GM19328 (cell line): ENCODE measurements at regions not wholly inside any gene's neighbourhood (a gene's known extent, or its start where the extent isn't known, plus 50 kb on each side); places are given as distances from the start of the nearest gene placed in this dataset.
"Not testable (repeated sequence)": the region's sequence is repeated elsewhere in the genome, so short reads cannot be mapped to it uniquely, and the experiment has no call there.

ENCODE experiments used
- ATAC-seq: cut with Tn5 transposase; IDR thresholded peaks from one replicate; pipeline ENCODE4 v1.9.1; 2021; ENCODE audit warnings: mild to moderate bottlenecking, moderate library complexity; ENCODE audit not compliant: unreplicated experiment

- ATAC-seq = no peak
Measured at GRCh38 chr1:148318123-148318903, 164.8 kb downstream of the PPIAL4G start.

- no peak for ATAC-seq
Measured at GRCh38 chr1:148317288-148317985, 165.4 kb upstream of the NBPF11 start.

GRCh38 chr1:148315071-148315811 lies 163.2 kb upstream of the NBPF11 start:
- ATAC-seq = no peak

GRCh38 chr1:148310807-148311206 lies 158.7 kb upstream of the NBPF11 start:
- ATAC-seq = no peak

- no peak for ATAC-seq
Measured at GRCh38 chr1:148309940-148310500, 157.9 kb upstream of the NBPF11 start.

GRCh38 chr1:148308832-148309458 lies 156.9 kb upstream of the NBPF11 start:
- no peak for ATAC-seq

- ATAC-seq = no peak
Measured at GRCh38 chr1:148307583-148308185, 155.6 kb upstream of the NBPF11 start.

- not testable (repeated sequence) for ATAC-seq
Measured at GRCh38 chr1:148304935-148305334, 152.9 kb upstream of the NBPF11 start.

GRCh38 chr1:148302586-148303364 lies 150.7 kb upstream of the NBPF11 start:
- ATAC-seq = peak; percentile 65

- ATAC-seq = not testable (repeated sequence)
Measured at GRCh38 chr1:148297852-148298251, 145.8 kb upstream of the NBPF11 start.

- no peak for ATAC-seq
Measured at GRCh38 chr1:148296511-148296910, 144.4 kb upstream of the NBPF11 start.

- no peak for ATAC-seq
Measured at GRCh38 chr1:148294116-148294807, 142.2 kb upstream of the NBPF11 start.

- ATAC-seq = no peak
Measured at GRCh38 chr1:148293651-148294050, 141.6 kb upstream of the NBPF11 start.

- no peak for ATAC-seq
Measured at GRCh38 chr1:148292915-148293314, 140.8 kb upstream of the NBPF11 start.

- ATAC-seq = no peak
Measured at GRCh38 chr1:148290881-148291280, 138.8 kb upstream of the NBPF11 start.

- ATAC-seq = no peak
Measured at GRCh38 chr1:148289647-148290046, 137.6 kb upstream of the NBPF11 start.

- ATAC-seq = not testable (repeated sequence)
Measured at GRCh38 chr1:148285946-148286345, 133.9 kb upstream of the NBPF11 start.

GRCh38 chr1:148280831-148281572 lies 128.9 kb upstream of the NBPF11 start:
- not testable (repeated sequence) for ATAC-seq
